GM18858 (cell line): ENCODE measurements at regions not wholly inside any gene's neighbourhood (a gene's known extent, or its start where the extent isn't known, plus 50 kb on each side); places are given as distances from the start of the nearest gene placed in this dataset.

ENCODE experiments used
- ATAC-seq: cut with Tn5 transposase; IDR thresholded peaks from one replicate; pipeline ENCODE4 v1.9.1; 2021; ENCODE audit not compliant: unreplicated experiment

DNA sequence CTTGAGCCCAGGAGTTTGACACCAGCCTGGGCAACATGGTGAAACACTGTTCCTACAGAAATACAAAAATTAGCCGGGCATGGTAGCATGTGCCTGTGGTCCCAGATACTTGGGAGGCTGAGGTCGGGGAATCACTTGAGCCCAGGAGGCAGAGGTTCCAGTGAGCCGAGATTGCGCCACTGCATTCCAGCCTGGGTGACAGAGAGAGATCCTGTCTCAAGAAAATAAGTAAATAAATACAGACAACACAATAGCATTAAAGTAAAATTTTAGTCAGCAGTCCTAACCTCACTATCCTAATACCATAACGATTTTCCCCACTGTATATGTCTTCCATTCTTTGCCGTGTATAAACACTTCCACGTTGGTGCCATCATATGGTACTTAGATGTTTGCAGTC lies 83.0 kb upstream of the MBOAT2 start:
- no peak for ATAC-seq

DNA sequence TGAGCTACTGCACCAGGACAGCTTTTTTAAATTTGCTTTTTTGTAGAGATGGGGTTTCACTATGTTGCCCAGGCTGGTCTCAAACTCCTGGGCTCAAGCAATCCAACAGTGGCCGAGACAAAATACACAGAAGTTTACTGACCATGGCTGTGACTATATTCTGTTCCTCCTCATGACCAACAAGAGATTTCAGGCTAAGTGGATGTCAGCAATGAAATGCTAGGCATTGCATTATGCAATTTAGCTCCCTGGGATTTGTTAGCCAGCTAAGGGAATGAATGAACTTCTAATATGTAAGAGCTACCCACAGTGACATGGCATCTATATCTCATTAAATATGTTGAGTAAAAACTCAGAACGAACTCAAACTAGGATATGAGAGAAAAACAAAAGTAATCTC lies 81.9 kb upstream of the MBOAT2 start:
- ATAC-seq, result no peak

DNA sequence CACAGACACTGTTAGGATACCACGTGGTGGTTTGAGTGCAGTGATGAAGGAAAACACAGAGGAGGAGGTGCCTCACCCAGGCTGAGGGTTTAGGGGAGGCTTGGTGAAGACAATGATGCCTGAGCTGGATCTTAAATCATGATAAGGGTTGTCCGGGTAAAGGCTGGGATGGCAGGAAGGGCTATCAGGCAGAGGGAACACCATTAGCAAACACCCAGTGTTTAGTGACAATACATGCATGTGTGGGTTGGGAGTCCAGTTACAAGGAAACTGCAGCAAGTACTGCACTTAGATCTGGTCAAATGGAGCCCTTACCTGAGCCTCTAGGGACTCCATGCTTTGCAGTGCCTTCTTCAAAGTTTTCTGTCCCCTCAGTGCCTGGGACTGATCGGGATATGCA lies 79.8 kb upstream of the MBOAT2 start:
- no peak for ATAC-seq

DNA sequence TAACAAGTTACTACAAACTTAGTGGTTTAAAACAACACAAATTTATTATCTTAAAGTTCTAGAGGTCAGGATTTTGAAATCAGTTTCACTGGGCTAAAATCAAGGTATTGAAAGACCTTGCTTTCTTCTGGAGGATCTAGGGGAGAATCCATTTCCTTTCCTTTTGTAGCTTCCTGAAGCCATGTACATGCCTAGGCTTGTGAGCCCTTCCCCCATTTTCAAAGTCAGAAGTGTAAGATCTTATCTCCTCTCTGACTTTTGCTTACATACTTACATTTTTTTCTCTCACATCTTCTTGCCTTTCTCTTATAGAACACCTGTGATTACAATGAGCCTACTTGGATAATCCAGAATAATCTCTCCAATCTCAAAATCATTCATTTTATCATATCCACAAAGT lies 78.7 kb upstream of the MBOAT2 start:
- no peak for ATAC-seq

DNA sequence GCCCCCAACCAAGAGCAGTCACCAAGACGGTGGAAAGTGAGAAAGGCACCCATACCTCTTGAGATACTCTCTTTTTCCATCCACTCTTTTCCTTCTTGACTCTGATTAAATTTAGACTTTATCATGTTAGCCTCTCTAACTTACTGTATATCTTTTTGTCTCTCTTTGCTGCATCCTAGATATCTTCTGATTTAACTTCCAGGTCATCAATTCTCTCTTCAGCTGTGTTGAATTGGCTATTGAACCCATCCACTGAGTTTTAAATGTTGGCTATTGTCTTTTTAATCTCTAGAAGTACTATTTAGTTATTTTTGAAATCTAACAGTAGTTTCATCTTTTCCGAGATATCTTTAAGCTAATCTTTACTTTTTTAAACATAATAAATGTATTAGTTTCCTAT lies 78.3 kb upstream of the MBOAT2 start:
- no peak for ATAC-seq

DNA sequence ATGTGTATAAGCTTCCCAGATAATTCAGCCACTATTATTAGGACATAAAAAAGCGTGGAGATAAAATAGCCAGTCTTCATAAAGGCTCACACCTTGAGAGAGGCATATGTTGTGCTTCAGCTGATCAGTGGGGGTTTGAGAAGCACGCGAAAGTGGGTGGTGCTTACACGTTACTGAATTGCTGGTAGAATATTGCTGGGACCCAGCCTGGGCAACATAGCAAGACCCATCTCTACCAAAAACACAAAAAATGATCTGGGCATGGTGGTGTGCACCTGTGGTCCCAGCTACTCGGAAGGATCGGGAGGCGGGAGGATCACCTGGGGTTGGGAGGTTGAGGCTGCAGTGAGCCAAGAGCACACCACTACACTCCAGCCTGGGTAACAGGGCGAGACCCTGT lies 74.9 kb upstream of the MBOAT2 start:
- ATAC-seq, result no peak

DNA sequence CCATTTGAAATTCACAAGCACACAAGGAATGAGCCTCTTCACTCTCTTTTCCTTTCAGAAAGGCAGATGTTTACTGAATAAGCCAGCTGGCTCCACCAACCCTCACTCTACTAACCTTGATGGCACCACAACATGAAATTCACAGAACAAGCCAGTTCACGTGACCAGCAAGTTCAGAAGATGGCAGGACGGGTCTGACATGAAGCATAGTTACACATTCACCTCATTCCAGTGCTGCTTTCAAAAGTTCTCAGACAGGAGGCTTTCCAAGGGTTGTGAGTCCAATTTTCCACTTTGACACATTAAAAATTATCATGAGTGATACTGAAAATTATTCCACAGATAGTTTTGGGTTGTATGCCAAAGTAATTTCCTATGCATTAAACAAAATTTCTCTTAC lies 74.2 kb upstream of the MBOAT2 start:
- no peak for ATAC-seq

DNA sequence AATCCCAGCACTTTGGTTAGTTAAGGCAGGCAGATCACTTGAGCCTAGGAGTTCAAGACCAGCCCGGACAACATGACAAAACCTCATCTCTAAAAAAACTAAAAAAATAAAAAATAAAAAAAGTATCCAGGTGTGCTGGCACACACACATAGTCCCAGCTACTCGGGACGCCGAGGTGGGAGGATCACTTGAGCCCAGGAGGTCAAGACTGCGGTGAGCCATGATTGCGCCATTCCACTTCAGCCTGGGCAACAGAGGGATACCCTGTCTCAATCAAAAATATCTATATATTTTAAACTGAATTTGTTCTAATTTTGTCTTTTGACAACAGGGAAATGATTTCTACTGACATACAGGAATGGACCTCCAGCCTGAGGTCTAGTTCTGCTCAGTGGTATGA lies 73.3 kb upstream of the MBOAT2 start:
- no peak for ATAC-seq

DNA sequence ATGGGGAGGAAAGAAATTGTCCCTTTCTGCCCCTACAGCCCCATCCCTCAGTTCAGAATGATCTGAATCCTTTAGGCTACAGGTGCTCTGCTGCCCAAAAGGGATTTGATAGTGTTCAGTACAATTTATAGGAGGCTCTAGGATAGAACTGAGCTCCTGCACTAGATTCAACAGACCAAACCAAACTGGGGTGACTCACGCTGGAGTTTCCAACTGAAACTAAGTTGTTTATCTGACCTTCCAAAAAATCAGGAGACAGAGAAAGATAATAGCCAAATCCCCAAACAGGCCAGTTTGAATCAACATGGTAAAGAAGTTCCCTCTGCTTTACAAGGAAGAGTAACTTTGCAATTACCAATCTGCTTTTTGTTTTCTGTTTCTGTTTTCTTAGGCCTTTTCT lies 72.7 kb upstream of the MBOAT2 start:
- no peak for ATAC-seq

DNA sequence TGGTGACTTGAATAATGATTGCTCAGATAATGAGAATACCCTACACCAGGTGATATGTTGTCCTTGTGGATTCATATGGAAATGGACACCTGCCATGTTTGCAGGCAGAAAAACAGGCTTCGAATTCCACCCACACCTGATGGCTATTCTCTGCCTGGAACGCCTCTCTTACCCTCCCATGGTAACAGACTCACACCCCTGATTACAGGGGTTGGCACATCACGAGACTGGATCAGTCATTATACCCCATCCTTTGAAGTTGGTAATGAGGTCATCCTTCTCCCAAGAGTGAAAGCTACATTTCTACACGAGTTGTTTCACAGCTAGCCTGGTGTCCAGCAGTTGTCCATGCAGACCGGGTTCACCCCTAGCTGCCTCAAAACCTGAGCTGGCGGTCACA lies 71.4 kb upstream of the MBOAT2 start:
- ATAC-seq, result no peak

DNA sequence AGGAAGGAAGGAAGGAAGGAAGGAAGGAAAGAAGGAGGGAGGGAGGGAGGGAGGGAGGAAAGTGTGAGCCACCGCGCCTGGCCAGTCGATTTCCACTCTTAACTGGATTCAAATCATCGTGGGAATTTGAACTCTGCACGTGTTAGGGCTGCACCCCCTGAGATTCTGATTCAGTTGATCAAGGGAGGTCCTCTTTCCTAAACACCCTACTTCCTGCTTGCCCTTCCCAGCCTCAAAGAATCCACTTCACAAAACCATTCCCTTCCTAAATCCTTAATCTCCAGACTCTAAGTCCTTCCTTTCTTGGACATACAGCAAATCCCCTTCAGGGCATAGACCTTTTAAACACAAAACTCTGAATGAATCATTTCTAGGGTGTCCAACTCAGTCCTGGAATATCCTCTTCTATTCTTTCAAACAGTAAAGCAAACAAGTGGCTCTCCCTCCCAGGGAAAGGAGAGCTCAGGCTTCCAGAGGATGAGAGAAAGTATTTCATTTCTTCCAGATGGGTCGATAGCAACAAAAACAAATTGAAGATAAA lies 68.2 kb upstream of the MBOAT2 start:
- no peak for ATAC-seq

DNA sequence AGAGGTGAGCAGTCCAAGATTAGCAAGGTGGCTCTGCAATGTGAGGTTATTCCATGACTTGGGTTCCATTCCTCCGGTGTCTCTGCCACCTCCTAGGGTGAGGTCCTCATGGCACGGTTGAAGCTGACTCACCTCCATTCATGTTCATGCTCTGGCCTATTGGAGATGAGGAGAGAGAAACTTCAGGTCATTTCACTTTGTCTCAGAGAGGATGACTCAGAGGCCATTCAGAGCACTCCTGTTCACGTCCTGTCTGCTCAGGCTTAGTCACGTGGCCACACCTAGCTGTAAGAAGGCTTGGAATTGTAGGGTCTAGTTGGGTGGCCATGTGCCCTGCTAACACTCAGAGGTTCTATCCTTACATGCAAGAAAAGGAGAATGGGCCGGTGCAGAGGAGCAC lies 67.5 kb upstream of the MBOAT2 start:
- ATAC-seq, result no peak

DNA sequence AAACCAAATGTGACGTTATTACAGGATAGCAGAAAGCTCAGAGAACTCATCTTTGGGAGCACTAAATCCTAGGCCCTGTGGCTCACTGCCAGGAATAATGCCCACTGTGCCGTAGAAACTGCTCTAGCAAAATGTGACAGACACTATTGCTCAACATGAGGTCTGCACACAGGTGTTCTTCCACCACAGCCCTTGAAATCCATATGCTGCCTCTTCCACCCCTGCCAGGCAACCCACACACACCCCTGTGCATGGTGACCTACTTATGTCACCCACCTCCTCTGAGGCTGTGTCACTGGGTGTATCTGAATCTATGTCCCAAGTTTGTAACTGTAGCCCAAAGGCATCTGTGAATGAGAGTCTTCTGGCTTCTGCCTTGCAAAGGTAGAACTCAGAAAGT lies 66.1 kb upstream of the MBOAT2 start:
- no peak for ATAC-seq

DNA sequence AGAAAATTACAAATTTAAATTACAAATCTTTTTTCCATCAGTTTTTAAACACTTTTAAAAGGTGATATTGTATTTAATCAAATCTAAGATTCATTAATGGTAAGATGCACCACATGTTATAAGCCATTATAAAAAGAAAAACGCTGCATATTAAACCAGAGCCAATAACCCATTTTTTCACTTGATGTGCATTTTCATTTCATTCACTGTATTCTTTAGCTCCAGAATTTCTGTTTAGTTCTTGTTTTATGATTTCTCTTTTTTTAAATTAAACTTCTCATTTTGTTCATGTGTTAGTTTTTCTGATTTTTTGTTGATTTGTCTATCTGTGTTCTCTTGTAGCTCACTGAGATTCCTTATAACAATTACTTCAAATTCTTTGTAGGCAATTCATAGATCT lies 62.4 kb upstream of the MBOAT2 start:
- no peak for ATAC-seq

DNA sequence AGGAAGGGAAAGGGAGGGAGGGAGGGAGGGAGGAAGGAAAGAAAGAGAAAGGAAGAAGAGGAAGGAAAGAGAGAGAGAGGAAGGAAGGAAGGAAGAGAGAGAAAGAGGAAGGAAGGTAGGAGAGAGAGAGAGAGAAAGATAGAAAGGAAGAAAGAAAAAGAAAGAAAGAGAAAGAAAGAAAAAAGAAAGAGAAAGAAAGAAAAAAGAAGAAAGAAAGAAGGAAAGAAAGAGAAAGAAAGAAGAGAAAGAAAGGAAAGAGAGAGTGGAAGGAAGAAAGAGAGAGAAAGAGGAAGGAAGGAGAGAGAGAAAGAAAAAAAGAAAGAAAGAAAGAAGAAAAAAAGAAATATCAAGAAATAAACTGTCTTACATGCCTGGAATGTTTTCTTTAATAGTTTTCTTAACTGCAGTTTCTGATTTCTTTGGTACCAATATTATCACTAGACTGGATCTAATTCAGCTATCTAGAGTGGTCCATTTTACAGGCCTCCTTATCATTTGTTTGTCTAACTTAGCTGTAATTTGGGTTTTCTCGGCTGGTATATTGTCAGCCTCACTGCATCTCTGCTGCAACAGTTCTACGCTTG lies 59.6 kb upstream of the MBOAT2 start:
- no peak for ATAC-seq

DNA sequence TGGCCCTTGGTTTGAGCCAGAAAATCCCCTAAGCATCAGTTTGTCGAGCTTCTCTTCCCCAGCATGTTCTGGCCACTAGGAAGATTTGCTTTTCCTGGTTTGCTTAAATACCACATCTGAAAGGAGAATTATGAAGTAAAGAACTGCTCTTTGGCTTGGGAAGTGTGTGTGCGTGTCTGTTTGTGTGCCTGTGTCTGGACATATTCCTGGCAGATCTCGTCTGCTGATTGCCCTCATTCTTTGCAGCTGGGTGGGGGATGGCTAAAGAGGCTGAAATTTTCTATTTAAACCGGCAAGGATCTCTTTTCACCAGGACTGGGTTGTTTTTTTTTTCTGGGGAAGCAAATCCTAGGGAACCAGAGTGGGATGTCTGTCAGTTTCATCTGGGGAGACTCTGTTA lies 57.3 kb upstream of the MBOAT2 start:
- no peak for ATAC-seq

DNA sequence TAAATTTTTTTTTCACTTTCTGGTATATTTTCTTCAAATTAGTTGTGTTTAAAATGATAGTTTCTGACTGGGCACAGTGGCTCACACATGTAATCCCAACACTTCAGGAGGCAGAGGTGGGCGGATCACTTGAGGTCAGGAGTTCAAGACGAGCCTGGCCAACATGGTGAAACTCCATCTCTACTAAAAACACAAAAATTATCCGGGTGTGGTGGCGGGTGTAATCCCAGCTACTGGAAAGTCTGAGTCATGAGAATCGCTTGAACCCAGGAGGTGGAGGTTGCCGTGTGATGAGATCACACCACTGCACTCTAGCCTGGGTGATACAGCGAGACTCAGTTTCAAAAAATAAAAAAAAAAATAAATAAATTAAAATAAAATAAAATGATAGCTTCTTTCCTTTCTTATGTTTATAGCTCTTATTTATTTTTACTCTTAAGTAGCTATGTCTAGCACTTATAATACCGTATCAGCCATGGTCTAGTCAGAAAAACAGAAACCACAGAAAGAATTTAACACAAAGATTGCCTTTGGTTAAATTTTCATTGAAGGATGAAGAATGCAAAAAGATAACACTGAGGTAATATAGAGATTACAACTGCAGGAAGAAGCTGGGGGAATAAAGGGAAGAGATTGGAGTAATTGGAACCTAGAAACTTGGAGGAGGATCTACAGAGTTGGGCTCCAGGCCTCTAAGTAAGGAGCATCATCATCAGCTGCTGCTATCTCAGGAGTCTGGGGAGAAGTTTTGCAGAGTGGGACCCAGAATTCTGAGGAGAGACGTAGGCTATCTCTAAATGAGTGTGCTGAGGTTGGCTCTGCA lies 54.7 kb upstream of the MBOAT2 start:
- ATAC-seq, result no peak

DNA sequence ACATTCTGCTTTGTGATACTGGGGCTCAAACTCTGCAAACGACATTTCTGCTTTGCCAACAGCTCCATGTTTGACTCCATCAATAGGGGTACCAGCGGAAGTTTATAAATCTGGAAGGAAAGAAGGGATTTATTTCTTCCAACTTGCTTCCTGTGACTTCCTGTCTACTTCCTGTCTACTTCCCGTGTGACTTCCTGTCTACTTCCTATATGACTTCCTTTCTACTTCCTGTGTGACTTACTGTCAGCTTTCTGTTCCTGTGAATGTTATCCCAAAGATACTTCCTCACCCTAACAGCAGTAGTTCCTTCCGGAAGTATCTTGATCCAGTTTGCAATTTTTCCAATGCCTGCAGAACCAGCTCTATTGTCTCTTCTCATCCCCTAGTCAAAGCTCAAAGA lies 52.0 kb upstream of the MBOAT2 start:
- ATAC-seq, result no peak

DNA sequence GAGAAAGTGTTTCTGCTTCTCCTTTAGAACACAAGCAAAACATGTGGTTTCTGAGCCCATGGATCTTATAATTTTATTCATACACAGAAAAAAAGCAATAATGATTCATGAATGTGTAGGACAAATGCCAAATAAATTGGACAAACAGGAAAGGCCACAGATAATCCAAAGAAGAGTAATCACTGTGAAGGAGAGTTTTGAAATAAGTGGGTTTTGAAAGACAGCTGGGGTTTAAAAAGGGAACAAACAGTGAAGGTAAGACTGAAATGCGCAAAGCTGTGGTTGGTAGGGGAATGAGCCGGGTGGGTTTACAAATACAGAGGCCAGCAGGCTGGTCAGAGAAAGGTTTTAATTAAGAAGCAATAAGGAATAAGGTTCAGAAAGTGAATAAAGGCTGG lies 50.0 kb upstream of the MBOAT2 start:
- ATAC-seq, result no peak
